Activated B cell treated with CpG ODN at 0.5 μM for 24 hours (primary cell): ENCODE measurements at regions not wholly inside any gene's neighbourhood (a gene's known extent, or its start where the extent isn't known, plus 50 kb on each side); places are given as distances from the start of the nearest gene placed in this dataset.

Experiments used
- ATAC-seq: fragments of 200-7000 bp; cut with Tn5 transposase; one replicate; pipeline ENCODE4 v1.10.0; 2021; ENCODE audit warnings: low read depth, mild to moderate bottlenecking, moderate library complexity
- CTCF ChIA-PET: fragments of 350-600 bp; sonication (Branson Sonifier 250); formaldehyde crosslinking; loops from one replicate; lab custom pipeline; 2021; ENCODE audit warnings: antibody characterized with exemption; lab: Charles Lee
- POLR2A ChIA-PET: fragments of 350-600 bp; sonication (Branson Sonifier 250); formaldehyde crosslinking; loops from one replicate; lab custom pipeline; 2021; ENCODE audit warnings: antibody characterized with exemption; lab: Charles Lee
- DNase-seq: peaks from one replicate; pipeline ENCODE4 v3.0.0; 2022
- H3K27ac Mint-ChIP-seq: one replicate; pipeline ENCODE4 v1.8.0; 2020; ENCODE audit warnings: mixed read lengths
- H3K27me3 Mint-ChIP-seq: one replicate; pipeline ENCODE4 v1.8.0; 2021; ENCODE audit warnings: mixed read lengths
- H3K36me3 Mint-ChIP-seq: one replicate; pipeline ENCODE4 v1.8.0; 2021; ENCODE audit warnings: low read depth, mixed read lengths
- H3K4me1 Mint-ChIP-seq: one replicate; pipeline ENCODE4 v1.8.0; 2021; ENCODE audit warnings: mixed read lengths
- H3K4me3 Mint-ChIP-seq: one replicate; pipeline ENCODE4 v1.8.0; 2020; ENCODE audit warnings: mild to moderate bottlenecking, mixed read lengths
- H3K9me3 Mint-ChIP-seq: one replicate; pipeline ENCODE4 v1.8.0; 2020; ENCODE audit warnings: mixed read lengths
- intact Hi-C: fragments of 100-400 bp; cut with micrococcal nuclease; formaldehyde crosslinking; loops from one replicate; pipeline ENCODE4 v1.15.1; 2024
- TF ChIP-seq, protein P1 (sequence below): fragments of 200-600 bp; IDR thresholded peaks from one replicate; pipeline ENCODE4 v1.8.0; 2022; ENCODE audit warnings: antibody characterized with exemption, mild to moderate bottlenecking

DNA sequence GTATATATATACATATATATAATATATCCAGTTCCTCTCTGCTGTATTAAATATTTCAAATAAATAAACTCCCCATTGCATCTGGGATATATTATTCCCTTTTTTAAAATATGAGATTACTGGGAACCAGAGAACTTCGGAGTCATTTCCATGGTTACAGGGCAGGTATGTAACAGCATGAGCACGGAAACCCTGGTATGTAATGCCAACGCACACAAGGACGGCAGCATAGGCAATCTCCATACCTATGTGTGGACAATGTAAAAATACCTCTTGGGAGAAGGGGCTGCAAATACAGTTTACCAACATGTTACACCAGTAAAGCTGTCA is 62.8 kb downstream of the NUDT10 start:
- Mint-ChIP-seq H3K36me3 (peaks cover 4% of the 10 kb centered on the region), H3K4me3 (peak overlapping the region; percentile 93), H3K27me3 (no peaks in the 10 kb centered on the region), H3K4me1 (peaks cover 28% of the 10 kb centered on the region), H3K27ac (peak overlapping the region; percentile 91), H3K9me3 (no peaks in the 10 kb centered on the region)
- no peak for ATAC-seq
- ChIA-PET CTCF (interaction anchor here (1.6 kb wide), 1 partner anchor 26 kb away, joined by 8 read pairs; no protein-coding TSS in a partner anchor), POLR2A (no interaction called here)
- intact Hi-C loops, result loop anchor here (5.0 to 10.0 kb wide), 2 partner anchors 59 to 63 kb away; partner anchors contain the start of gene NUDT10
- no peak for DNase-seq
- TF ChIP-seq, protein P1, sequence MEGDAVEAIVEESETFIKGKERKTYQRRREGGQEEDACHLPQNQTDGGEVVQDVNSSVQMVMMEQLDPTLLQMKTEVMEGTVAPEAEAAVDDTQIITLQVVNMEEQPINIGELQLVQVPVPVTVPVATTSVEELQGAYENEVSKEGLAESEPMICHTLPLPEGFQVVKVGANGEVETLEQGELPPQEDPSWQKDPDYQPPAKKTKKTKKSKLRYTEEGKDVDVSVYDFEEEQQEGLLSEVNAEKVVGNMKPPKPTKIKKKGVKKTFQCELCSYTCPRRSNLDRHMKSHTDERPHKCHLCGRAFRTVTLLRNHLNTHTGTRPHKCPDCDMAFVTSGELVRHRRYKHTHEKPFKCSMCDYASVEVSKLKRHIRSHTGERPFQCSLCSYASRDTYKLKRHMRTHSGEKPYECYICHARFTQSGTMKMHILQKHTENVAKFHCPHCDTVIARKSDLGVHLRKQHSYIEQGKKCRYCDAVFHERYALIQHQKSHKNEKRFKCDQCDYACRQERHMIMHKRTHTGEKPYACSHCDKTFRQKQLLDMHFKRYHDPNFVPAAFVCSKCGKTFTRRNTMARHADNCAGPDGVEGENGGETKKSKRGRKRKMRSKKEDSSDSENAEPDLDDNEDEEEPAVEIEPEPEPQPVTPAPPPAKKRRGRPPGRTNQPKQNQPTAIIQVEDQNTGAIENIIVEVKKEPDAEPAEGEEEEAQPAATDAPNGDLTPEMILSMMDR, result no peak
